ENCODE measurements at regions not wholly inside any gene's neighbourhood (a gene's known extent, or its start where the extent isn't known, plus 50 kb on each side); places are given as distances from the start of the nearest gene placed in this dataset.

GRCh38 chr19:27729332-27729731 lies 1483.6 kb downstream of the UQCRFS1 start:
- TF ChIP-seq SUZ12 (IDR thresholded peaks at IDR 0.05; ENCODE audit: extremely low read depth, insufficient read depth, insufficient read length) (no peak), ZNF274 (IDR thresholded peaks at IDR 0.05; ENCODE audit: low read depth, low read length) (no peak)

All from NT2/D1 (cell line).